Nephron (organoid): ENCODE measurements at regions not wholly inside any gene's neighbourhood (a gene's known extent, or its start where the extent isn't known, plus 50 kb on each side); places are given as distances from the start of the nearest gene placed in this dataset.
"Not testable (repeated sequence)": the region's sequence is repeated elsewhere in the genome, so short reads cannot be mapped to it uniquely, and the experiment has no call there.

Source experiments
- H3K27ac Mint-ChIP-seq, 3 experiments: 2 replicates each; pipeline ENCODE4 v1.8.0; 2020; ENCODE audit warnings: mixed read lengths in 3 of 3, mild to moderate bottlenecking in 2 of 3, moderate library complexity in 1 of 3
- H3K27me3 Mint-ChIP-seq: 2 replicates; pipeline ENCODE4 v1.8.0; 2021; ENCODE audit warnings: low read depth, mild to moderate bottlenecking, moderate library complexity, mixed read lengths
- H3K36me3 Mint-ChIP-seq: 2 replicates; pipeline ENCODE4 v1.8.0; 2020; ENCODE audit warnings: low read depth, mixed read lengths
- H3K4me1 Mint-ChIP-seq: 2 replicates; pipeline ENCODE4 v1.8.0; 2020; ENCODE audit warnings: mixed read lengths
- H3K4me3 Mint-ChIP-seq, 3 experiments: 2 replicates each; pipeline ENCODE4 v1.8.0; 2020; ENCODE audit warnings: mild to moderate bottlenecking in 3 of 3, mixed read lengths in 3 of 3, moderate library complexity in 2 of 3
- H3K9me3 Mint-ChIP-seq: 2 replicates; pipeline ENCODE4 v1.8.0; 2020; ENCODE audit warnings: mixed read lengths
- CTCF ChIP-seq, 3 experiments: fragments of 200-600 bp; sonication (generic); IDR thresholded peaks; one replicate each; pipeline ENCODE4 v1.5.0; 2021; ENCODE audit warnings: antibody characterized with exemption in 3 of 3; ENCODE audit not compliant: unreplicated experiment in 3 of 3

DNA sequence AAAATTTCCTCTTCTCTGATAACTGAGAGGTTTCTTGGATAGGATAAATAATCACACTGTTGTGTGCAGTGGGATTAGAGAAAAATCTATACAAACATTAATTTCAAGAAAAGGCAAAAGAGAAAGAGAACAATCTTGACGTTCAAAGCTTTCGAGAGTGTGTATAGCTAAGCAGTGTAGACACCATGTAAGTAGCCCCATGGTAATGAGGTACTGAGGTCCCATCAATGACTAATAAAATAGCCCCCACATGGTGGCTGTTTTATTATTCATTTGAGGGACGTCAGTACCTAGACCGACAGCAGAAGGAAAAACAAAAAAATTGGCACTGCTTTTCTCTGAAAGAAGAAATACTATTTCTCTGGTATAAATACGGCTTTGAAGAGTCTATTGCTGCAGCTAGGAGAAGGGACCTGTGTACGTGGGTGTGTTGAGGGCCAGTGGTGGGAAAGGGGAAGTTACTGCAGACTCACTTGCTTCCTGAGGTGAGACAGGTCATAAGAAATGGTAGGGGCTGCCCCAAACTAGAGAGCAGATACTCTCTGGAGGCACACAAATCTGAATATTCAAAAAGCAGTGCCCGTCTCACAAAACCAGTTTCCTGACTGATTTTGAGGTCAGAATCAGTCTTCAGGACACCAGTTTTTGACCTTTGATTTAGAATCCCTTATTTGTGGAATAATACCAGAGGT is 339.8 kb downstream of the EMP1 start:
- Mint-ChIP-seq H3K27me3 (peaks cover 4% of the 10 kb centered on the region), H3K36me3 (no peaks in the 10 kb centered on the region), H3K4me1 (peaks cover 14% of the 10 kb centered on the region), H3K4me3 (no peak overlapping the region), H3K27ac (no peak overlapping the region), H3K9me3 (no peaks in the 10 kb centered on the region)
- no peak for TF ChIP-seq CTCF (IDR thresholded peaks at IDR 0.05; ENCODE audit: unreplicated experiment in 3 of 3)

- Mint-ChIP-seq H3K9me3 (no peaks in the 10 kb centered on the region), H3K36me3 (no peaks in the 10 kb centered on the region), H3K4me3 (peak overlapping the region; percentile 47 to 67 (median 52)), H3K27ac (peak overlapping the region; percentile 36 to 79 (median 72)), H3K4me1 (peaks cover 14% of the 10 kb centered on the region), H3K27me3 (peaks cover 4% of the 10 kb centered on the region)
- TF ChIP-seq CTCF (IDR thresholded peaks at IDR 0.05; ENCODE audit: unreplicated experiment in 3 of 3): peak; percentile 78 to 91 (median 89)
Observed at GRCh38 chr12:13534645-13535398, 338.3 kb downstream of the EMP1 start.

GRCh38 chr12:13534242-13534641 is 337.7 kb downstream of the EMP1 start:
- Mint-ChIP-seq H3K36me3 (no peaks in the 10 kb centered on the region), H3K4me1 (peaks cover 14% of the 10 kb centered on the region), H3K27me3 (peaks cover 4% of the 10 kb centered on the region), H3K9me3 (no peaks in the 10 kb centered on the region), H3K27ac (peak overlapping the region; percentile 36 to 79 (median 72)), H3K4me3 (peak overlapping the region; percentile 47 to 67 (median 52))
- no peak for TF ChIP-seq CTCF (IDR thresholded peaks at IDR 0.05; ENCODE audit: unreplicated experiment in 3 of 3)

- Mint-ChIP-seq H3K4me3 (no peak overlapping the region), H3K36me3 (no peaks in the 10 kb centered on the region), H3K27me3 (peaks cover 4% of the 10 kb centered on the region), H3K4me1 (peaks cover 10% of the 10 kb centered on the region), H3K9me3 (no peaks in the 10 kb centered on the region), H3K27ac (no peak overlapping the region)
- no peak for TF ChIP-seq CTCF (IDR thresholded peaks at IDR 0.05; ENCODE audit: unreplicated experiment in 3 of 3)
Observed at GRCh38 chr12:13530966-13531365, 334.4 kb downstream of the EMP1 start.

- not testable (repeated sequence) for H3K36me3 Mint-ChIP-seq, H3K9me3 Mint-ChIP-seq, H3K4me1 Mint-ChIP-seq, H3K4me3 Mint-ChIP-seq, H3K27me3 Mint-ChIP-seq, H3K27ac Mint-ChIP-seq
Observed at GRCh38 chr12:13526185-13526921, 329.8 kb downstream of the EMP1 start.
